ENCODE measurements at regions not wholly inside any gene's neighbourhood (a gene's known extent, or its start where the extent isn't known, plus 50 kb on each side); places are given as distances from the start of the nearest gene placed in this dataset.

- no peaks in the 10 kb centered on the region for H3K27me3 ChIP-seq
- no peak for TF ChIP-seq CTCF (IDR thresholded peaks at IDR 0.05)
- H3K27ac ChIP-seq, result no peak overlapping the region
- peaks cover 0 to 11% (median 0%) of the 10 kb centered on the region in 9 donors for H3K4me1 ChIP-seq
- H3K9me3 ChIP-seq, result no peaks in the 10 kb centered on the region
- DNase-seq (no peak), ATAC-seq (no peak)
- 52 to 62% methylated on average over 5 of the region's 5 CpGs for WGBS, 2 donors
- H3K36me3 ChIP-seq, result no peaks in the 10 kb centered on the region
- intact Hi-C loops (cut with DNase I), result loop anchor here in 1 of 10 donors (10.0 kb wide), 1 partner anchor 141 kb away; no protein-coding TSS in a partner anchor
- no peak overlapping the region for H3K4me3 ChIP-seq
Measured at GRCh38 chr1:70675737-70676156, 264.7 kb downstream of the CTH start.

- 74 to 84% methylated on average over 13 of the region's 13 CpGs for WGBS, 2 donors
- ATAC-seq, result peak; percentile 65 to 90 (median 80)
- intact Hi-C loops (cut with DNase I), result loop anchor here (1.0 to 10.0 kb wide), 6 partner anchors 209 to 367 kb away; partner anchors contain the start of gene PTGER3 (in 4 of the 10)
Measured at GRCh38 chr1:70685300-70686286, 274.5 kb downstream of the CTH start.

DNA sequence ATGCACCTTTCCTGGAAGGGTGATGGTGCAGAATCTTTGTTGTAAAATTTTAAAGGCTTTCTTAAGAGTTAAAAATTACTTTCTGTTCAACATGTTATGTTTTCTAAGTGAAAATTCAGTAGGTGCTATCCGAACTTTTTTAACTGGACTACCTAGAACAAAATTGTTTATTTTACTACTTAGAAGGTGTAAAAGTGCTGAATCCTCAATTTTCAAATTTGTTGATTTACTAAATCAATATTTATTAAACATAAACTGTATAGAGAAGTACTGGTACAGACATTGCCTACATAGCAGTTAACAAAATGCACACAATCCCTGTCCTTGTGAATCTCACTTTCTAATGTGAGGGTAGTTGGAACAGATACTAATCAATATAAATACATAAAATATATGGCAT lies 277.5 kb downstream of the CTH start:
- no peaks in the 10 kb centered on the region for H3K4me1 ChIP-seq
- no peaks in the 10 kb centered on the region for H3K36me3 ChIP-seq
- WGBS, 2 donors, result 69 to 85% methylated on average over 1 of the region's 1 CpG
- no peak for DNase-seq
- no peak for ATAC-seq
- no peak overlapping the region for H3K4me3 ChIP-seq
- TF ChIP-seq CTCF (IDR thresholded peaks at IDR 0.05), result no peak
- H3K27me3 ChIP-seq, result peaks cover 0 to 11% (median 0%) of the 10 kb centered on the region in 7 donors
- H3K9me3 ChIP-seq, result no peaks in the 10 kb centered on the region
- intact Hi-C loops (cut with DNase I), result loop anchor here in 9 of 10 donors (5.0 to 10.0 kb wide), 4 partner anchors 206 to 364 kb away; partner anchors contain the start of gene PTGER3 (in 4 of the 9)
- H3K27ac ChIP-seq, result no peak overlapping the region

More at GRCh38 chr1:70685300-70686286, 274.5 kb downstream of the CTH start:
- peaks cover 0 to 8% (median 0%) of the 10 kb centered on the region in 7 donors for H3K27me3 ChIP-seq
- H3K9me3 ChIP-seq, result peaks cover 0 to 5% (median 0%) of the 10 kb centered on the region in 11 donors
- no peaks in the 10 kb centered on the region for H3K36me3 ChIP-seq
- no peaks in the 10 kb centered on the region for H3K4me1 ChIP-seq
- H3K27ac ChIP-seq, result no peak overlapping the region
- DNase-seq, result peak in 1 of 2 donors; percentile 54
- no peak overlapping the region for H3K4me3 ChIP-seq
- TF ChIP-seq CTCF (IDR thresholded peaks at IDR 0.05), result peak; percentile 67 to 86 (median 79)

DNA sequence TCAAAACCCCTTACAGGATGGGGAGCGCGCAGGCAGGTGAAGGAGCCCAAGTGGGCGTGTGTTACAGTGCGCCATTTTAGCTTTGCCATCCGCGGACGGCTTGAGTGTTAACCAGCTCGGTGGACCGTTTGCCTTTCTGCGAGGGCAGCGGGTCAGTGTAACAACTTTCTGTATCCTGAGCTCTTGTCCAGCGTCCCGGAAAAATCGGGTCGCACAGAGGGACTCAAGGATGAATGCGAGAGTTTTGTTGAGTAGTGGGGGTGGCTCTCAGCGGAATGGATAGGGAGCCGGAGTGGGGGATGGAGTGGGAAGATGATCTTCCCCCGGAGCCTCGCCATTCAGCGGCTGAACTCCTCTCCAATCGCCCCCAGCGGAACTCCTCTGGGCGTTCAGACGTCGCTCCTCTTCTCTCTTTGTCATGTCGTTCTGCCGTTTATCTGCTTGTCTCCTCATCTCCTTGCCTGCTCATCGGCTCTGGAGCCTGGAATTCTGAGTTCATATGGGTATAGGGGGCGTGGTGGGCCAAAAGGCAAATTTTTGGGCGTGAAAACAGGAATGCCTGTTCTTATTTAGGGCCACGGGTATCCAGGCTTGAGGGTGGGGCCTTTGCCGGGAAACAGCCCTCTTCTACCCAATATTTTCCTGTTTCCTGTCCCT lies 295.4 kb downstream of the CTH start:
- H3K27ac ChIP-seq, result peak overlapping the region in 2 of 10 donors; percentile 1 to 14
- H3K27me3 ChIP-seq, result peaks cover 0 to 5% (median 0%) of the 10 kb centered on the region in 7 donors
- WGBS, 2 donors, result 10 to 13% methylated on average over 32 to 33 of the region's 33 CpGs
- peak in 1 of 2 donors; percentile 9 for DNase-seq
- no peaks in the 10 kb centered on the region for H3K36me3 ChIP-seq
- ATAC-seq, result peak in 2 of 8 donors; percentile 29 to 34
- no peak for TF ChIP-seq CTCF (IDR thresholded peaks at IDR 0.05)
- H3K4me3 ChIP-seq, result peak overlapping the region in 9 of 10 donors; percentile 3 to 46 (median 40)
- peaks cover 0 to 8% (median 0%) of the 10 kb centered on the region in 11 donors for H3K9me3 ChIP-seq
- intact Hi-C loops (cut with DNase I), result no loop called here
- H3K4me1 ChIP-seq, result peaks cover 0 to 10% (median 0%) of the 10 kb centered on the region in 9 donors
